ENCODE measurements at regions not wholly inside any gene's neighbourhood (a gene's known extent, or its start where the extent isn't known, plus 50 kb on each side); places are given as distances from the start of the nearest gene placed in this dataset.

DNA sequence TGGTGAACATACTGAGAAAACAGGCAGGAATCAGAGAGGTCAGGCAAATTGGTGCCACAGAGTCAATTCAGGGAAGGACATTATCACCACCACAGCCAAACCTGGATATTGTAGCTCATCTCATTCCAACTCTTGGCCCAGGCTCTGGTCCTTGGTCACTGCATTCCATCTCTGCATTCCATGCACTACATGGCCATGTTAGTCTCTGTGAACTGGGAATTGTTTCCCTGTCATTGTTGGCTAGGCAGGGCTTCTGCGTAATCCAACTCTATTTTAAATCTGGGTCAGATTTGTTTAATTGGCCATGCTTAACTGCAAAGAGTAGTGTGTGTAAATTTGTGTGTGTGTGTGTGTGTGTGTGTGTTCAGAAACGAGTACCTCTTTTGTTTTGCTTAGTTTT, 837.6 kb upstream of the ADAMTS5 start:
- TF ChIP-seq, protein P1, sequence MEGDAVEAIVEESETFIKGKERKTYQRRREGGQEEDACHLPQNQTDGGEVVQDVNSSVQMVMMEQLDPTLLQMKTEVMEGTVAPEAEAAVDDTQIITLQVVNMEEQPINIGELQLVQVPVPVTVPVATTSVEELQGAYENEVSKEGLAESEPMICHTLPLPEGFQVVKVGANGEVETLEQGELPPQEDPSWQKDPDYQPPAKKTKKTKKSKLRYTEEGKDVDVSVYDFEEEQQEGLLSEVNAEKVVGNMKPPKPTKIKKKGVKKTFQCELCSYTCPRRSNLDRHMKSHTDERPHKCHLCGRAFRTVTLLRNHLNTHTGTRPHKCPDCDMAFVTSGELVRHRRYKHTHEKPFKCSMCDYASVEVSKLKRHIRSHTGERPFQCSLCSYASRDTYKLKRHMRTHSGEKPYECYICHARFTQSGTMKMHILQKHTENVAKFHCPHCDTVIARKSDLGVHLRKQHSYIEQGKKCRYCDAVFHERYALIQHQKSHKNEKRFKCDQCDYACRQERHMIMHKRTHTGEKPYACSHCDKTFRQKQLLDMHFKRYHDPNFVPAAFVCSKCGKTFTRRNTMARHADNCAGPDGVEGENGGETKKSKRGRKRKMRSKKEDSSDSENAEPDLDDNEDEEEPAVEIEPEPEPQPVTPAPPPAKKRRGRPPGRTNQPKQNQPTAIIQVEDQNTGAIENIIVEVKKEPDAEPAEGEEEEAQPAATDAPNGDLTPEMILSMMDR (conservative IDR thresholded peaks at IDR 0.05; ENCODE audit: low read depth), result no peak
- POLR2A ChIA-PET (ENCODE audit: low non-redundant PET), result no interaction called here
- H3K27ac ChIP-seq, result no peak overlapping the region
- no peak for DNase-seq (ENCODE audit: low spot score)
- CTCF ChIA-PET, result no interaction called here

DNA sequence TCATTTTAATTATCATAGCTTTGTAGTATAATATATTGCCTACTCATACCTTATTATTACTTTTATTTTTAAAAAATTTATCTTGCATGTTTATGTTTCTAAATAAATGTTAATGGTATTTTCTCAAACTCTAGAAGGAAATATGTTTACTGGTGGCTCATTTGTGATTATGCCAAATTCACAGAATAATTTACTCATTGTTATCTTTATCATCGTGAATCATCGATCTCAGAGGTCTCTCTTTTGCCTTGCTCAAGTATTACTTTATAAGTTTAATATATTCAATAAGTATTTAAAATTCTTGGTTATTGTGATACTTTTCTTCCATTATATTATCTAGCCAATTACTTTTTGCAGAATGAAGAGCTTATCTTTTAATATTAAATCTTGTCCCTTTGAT, 836.7 kb upstream of the ADAMTS5 start:
- TF ChIP-seq, protein P1 (conservative IDR thresholded peaks at IDR 0.05; ENCODE audit: low read depth), result no peak
- no peak for DNase-seq (ENCODE audit: low spot score)
- H3K27ac ChIP-seq, result no peak overlapping the region
- POLR2A ChIA-PET (ENCODE audit: low non-redundant PET), result no interaction called here
- CTCF ChIA-PET, result no interaction called here

DNA sequence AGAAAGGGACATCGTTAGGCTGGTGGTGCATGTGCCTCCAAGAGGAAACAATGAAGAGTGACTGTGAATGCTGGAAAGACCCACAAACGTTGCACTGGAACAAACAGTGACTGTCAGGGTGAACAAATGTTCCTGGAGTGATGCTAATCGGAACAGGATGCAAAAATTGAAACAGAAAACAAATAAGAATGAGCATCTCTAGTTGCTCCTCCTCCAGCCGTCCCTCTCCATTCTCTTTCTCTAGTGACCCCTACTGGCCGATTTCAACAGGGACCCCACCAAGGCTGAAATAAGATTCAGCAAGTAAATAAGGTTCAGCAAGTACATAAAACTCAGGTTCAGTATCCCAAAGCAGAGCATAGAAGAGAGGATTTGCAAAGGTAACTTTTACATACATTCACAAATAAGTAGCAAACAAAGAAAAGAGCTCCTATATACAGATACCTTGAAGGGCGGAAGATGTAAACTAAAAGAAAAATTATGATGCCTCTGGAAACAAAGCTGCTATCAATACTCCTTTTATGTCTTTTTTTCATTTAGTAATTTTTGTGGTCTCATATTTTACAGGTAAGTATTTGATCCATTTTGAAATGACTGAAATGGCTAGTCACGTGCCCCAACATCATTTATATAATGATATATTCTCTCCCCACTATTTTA, 836.1 kb upstream of the ADAMTS5 start:
- H3K27ac ChIP-seq, result no peak overlapping the region
- CTCF ChIA-PET, result no interaction called here
- no peak for DNase-seq (ENCODE audit: low spot score)
- TF ChIP-seq, protein P1 (conservative IDR thresholded peaks at IDR 0.05; ENCODE audit: low read depth), result peak; percentile 18
- POLR2A ChIA-PET (ENCODE audit: low non-redundant PET), result no interaction called here

DNA sequence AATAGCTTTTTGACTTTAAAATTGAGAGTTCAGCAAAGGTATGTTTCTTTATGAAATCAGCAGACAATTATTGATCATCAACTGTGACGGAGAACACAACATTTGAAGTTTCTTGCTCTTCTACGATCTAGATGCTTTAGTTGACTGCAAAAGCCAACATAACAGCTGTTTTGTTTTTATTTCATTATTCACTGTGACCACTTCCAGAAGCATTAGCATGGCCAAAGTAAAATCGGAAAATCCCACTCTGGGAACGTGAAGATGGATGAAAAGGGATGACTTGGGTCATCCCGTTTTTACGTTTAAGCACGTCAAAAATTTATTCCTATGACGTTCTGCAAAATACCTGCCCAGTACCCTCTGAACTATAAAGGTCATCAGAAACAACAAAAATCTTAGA, 833.0 kb upstream of the ADAMTS5 start:
- no peak for DNase-seq (ENCODE audit: low spot score)
- no peak overlapping the region for H3K27ac ChIP-seq
- CTCF ChIA-PET, result no interaction called here
- TF ChIP-seq, protein P1 (conservative IDR thresholded peaks at IDR 0.05; ENCODE audit: low read depth), result no peak
- POLR2A ChIA-PET (ENCODE audit: low non-redundant PET), result no interaction called here

DNA sequence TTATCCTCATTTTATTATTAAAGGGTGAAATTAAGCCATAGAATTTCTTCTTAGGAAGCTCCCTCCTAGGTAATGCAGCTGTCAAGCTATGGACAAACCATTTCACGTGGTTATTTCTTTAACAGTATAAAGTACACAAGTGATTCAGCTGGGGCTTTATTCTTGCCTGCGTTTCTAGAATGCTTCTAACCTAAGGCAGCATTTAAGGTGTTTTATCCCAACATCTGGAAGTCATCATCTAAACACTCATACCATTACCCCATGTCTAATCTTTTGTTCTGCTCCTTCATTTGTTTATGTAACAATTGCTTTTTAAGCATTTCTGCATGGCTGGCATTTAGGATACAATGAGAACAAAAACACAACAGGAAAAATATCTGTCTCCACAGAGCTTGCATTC, 829.2 kb upstream of the ADAMTS5 start:
- TF ChIP-seq, protein P1 (conservative IDR thresholded peaks at IDR 0.05; ENCODE audit: low read depth), result no peak
- CTCF ChIA-PET, result interaction anchor here (0.7 kb wide), 1 partner anchor 1107 kb away, joined by 3 read pairs; no protein-coding TSS in a partner anchor
- DNase-seq (ENCODE audit: low spot score), result no peak
- POLR2A ChIA-PET (ENCODE audit: low non-redundant PET), result no interaction called here
- H3K27ac ChIP-seq, result no peak overlapping the region

DNA sequence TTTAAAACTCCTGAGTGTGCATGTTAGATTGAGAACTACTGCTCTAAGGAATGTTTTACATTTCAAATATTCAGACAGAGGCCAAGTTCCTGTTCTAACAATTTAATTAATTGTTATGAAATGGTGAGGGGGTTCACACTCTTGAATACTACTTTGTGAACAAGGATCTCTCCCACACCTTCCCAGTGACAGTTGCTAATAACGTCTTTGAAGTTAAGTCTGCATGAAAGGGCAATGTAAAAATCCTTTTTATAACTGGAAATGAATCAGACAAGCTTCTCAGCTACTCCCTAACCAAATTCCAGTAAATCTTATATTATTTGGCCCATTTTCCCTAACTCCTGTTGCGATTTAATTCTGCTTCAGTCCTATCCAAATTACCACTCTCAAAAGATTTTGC, 828.5 kb upstream of the ADAMTS5 start:
- TF ChIP-seq, protein P1 (conservative IDR thresholded peaks at IDR 0.05; ENCODE audit: low read depth), result no peak
- ChIA-PET POLR2A (ENCODE audit: low non-redundant PET) (no interaction called here), CTCF (interaction anchor here (0.6 kb wide), 1 partner anchor 13 kb away, joined by 3 read pairs; no protein-coding TSS in a partner anchor)
- no peak overlapping the region for H3K27ac ChIP-seq
- no peak for DNase-seq (ENCODE audit: low spot score)

Data from RWPE1 (cell line).